ACC112 (cell line): ENCODE measurements at regions not wholly inside any gene's neighbourhood (a gene's known extent, or its start where the extent isn't known, plus 50 kb on each side); places are given as distances from the start of the nearest gene placed in this dataset.

Experiments
- H2AFZ ChIP-seq: fragments of 200-600 bp; sonication (generic); one replicate; pipeline ENCODE4 v1.6.0; 2017; ENCODE audit warnings: antibody characterized with exemption, low read length; ENCODE audit not compliant: unreplicated experiment
- H3K27ac ChIP-seq: fragments of 200-600 bp; sonication (generic); 2 replicates; pipeline ENCODE4 v1.5.1; 2014; ENCODE audit warnings: low read depth, mild to moderate bottlenecking, antibody characterized with exemption, low read length, moderate library complexity
- H3K27me3 ChIP-seq: fragments of 200-600 bp; sonication (generic); 2 replicates; pipeline ENCODE4 v1.6.1; 2014; ENCODE audit warnings: mild to moderate bottlenecking, antibody characterized with exemption, low read length, moderate library complexity, mixed read lengths; ENCODE audit not compliant: insufficient read depth
- H3K36me3 ChIP-seq: fragments of 200-600 bp; sonication (generic); 2 replicates; pipeline ENCODE4 v1.6.1; 2016; ENCODE audit warnings: mild to moderate bottlenecking, antibody characterized with exemption, low read length, moderate library complexity, mixed read lengths; ENCODE audit not compliant: insufficient read depth
- H3K4me1 ChIP-seq: fragments of 200-600 bp; sonication (generic); one replicate; pipeline ENCODE4 v1.6.1; 2016; ENCODE audit warnings: low read length, mixed read lengths; ENCODE audit not compliant: insufficient read depth, unreplicated experiment, control insufficient read depth
- H3K4me3 ChIP-seq: fragments of 200-600 bp; sonication (generic); 2 replicates; pipeline ENCODE4 v1.5.1; 2014; ENCODE audit warnings: mild to moderate bottlenecking, low read depth, low read length
- H3K79me2 ChIP-seq: fragments of 200-600 bp; sonication (generic); one replicate; pipeline ENCODE4 v1.6.0; 2016; ENCODE audit warnings: low read length; ENCODE audit not compliant: control insufficient read depth, unreplicated experiment, insufficient read depth

DNA sequence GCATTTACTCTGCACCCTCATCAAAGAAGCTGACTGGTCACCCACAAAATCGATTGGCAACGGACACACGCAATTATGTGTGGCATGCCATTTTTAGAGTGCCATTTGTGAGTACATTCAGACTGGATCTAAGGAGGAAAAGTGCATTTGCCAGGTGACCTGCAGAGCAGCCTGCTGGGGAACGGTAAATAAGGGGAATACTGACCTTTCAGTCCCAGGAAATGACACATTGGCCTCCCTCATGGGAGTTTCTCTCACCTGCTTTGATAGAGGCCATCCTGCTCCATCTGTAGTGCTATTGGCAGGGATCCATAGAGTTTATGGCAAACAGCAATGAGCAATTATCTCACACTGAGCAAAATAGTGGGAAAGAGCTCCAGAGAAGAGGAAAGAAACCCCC, 127.8 kb downstream of the DDX53 start:
- Histone ChIP-seq H3K27me3 (no peaks in the 10 kb centered on the region), H3K79me2 (no peaks in the 10 kb centered on the region), H3K36me3 (no peaks in the 10 kb centered on the region), H2AFZ (no peak overlapping the region), H3K4me1 (no peaks in the 10 kb centered on the region), H3K27ac (no peak overlapping the region), H3K4me3 (no peak overlapping the region)

DNA sequence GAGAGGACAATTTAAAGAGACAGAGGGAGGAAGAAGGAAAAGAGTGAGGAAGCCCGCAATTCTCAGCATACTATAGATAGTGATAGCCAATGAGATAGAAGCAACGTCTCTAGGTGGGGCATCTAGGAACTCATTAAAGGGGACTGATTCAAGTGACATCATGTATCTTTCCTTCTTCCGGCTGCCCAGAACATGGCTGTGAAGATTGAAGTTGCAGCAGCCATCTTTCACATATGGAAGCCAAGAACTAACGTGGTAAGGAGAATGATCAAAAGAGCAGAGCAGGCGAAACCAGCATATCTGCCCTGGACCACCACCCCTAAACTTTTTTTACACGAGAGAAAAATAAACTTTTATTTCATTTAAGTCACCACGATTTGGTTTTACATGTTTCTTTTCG, 133.8 kb downstream of the DDX53 start:
- H2AFZ ChIP-seq, result no peak overlapping the region
- no peaks in the 10 kb centered on the region for H3K4me1 ChIP-seq
- H3K79me2 ChIP-seq, result no peaks in the 10 kb centered on the region
- H3K27ac ChIP-seq, result no peak overlapping the region
- no peak overlapping the region for H3K4me3 ChIP-seq
- H3K36me3 ChIP-seq, result no peaks in the 10 kb centered on the region
- H3K27me3 ChIP-seq, result no peaks in the 10 kb centered on the region

DNA sequence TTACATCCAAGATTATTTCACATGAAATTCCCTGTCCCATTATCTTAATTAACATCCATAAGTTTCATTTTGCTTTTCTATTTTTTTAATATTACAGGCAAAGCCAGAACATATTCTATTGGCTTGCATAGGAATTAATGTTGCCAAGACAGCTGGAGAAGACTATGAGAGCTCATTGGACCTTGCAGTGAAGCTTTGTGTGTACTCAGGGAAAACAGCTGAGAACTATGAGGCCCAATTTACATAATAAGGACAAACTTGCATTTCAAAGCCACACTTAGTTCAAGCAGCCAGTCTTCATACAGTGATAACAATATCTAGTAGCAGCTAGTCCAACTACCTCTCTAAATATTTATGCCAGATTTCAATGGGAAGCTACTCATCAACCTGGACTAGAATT, 134.4 kb downstream of the DDX53 start:
- H3K36me3 ChIP-seq, result no peaks in the 10 kb centered on the region
- no peak overlapping the region for H2AFZ ChIP-seq
- no peak overlapping the region for H3K27ac ChIP-seq
- no peak overlapping the region for H3K4me3 ChIP-seq
- H3K27me3 ChIP-seq, result no peaks in the 10 kb centered on the region
- H3K79me2 ChIP-seq, result no peaks in the 10 kb centered on the region
- H3K4me1 ChIP-seq, result no peaks in the 10 kb centered on the region

DNA sequence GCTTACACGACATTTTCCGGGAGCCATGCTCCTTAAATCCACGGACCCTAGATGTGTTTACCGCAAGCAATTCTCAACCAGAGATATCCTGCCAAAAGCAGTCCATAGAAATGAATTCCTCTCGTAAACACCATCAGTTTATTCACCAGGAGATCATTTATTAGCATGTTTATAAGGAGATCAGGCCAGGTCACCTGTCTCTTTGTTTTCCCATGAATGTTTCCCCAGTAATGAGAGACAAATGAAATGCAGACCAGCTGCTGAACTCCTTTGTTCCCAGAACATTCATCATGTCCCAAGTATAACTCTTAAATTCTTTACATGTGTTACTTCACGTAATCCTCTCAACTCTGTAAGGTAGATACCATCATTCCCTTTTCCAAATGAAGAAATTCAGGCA, 137.1 kb downstream of the DDX53 start:
- H3K36me3 ChIP-seq, result no peaks in the 10 kb centered on the region
- no peaks in the 10 kb centered on the region for H3K79me2 ChIP-seq
- no peaks in the 10 kb centered on the region for H3K4me1 ChIP-seq
- no peaks in the 10 kb centered on the region for H3K27me3 ChIP-seq
- H3K4me3 ChIP-seq, result no peak overlapping the region
- H3K27ac ChIP-seq, result no peak overlapping the region
- H2AFZ ChIP-seq, result no peak overlapping the region

DNA sequence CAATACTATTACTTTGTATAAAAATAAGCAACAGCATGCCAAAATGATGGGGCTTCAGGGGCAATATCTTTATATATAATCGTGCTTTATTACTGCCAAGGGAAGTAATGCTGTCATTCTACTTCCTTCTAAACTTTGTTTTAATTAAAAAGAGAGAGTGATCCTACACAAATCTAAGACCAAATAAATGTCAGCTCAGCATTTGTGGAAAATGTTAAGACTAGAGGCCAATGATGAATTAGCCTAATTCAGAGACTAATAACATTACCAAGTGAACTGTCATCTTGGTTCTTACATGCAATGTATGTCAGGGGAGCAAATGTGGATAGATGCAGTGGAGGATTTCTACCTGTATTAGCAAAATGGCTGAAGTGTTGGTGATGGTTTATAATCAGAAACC, 166.4 kb upstream of the PTCHD1 start:
- Histone ChIP-seq H3K27me3 (no peaks in the 10 kb centered on the region), H3K4me3 (no peak overlapping the region), H3K27ac (no peak overlapping the region), H3K4me1 (no peaks in the 10 kb centered on the region), H2AFZ (no peak overlapping the region), H3K79me2 (no peaks in the 10 kb centered on the region), H3K36me3 (no peaks in the 10 kb centered on the region)

DNA sequence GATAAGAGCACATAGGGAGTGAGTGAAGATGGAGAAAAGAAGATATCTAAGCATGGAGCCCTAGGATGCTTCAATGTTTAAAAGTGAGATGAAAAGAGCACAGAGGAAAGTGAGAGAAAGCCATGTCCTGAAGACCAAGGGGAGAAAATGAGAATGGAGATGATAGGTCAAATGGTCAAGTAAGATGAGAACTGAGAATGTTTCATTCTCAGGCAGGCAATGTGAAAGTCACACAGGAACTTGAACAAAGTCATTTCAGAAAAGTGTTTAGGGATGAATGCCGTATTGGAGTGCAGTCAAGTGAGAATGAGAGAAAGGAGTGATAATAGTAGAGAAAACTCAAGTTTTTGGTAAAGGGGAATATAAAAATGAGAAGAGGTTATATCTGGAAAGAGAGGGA, 148.7 kb upstream of the PTCHD1 start:
- Histone ChIP-seq H2AFZ (no peak overlapping the region), H3K36me3 (no peaks in the 10 kb centered on the region), H3K4me1 (no peaks in the 10 kb centered on the region), H3K79me2 (no peaks in the 10 kb centered on the region), H3K27ac (no peak overlapping the region), H3K27me3 (no peaks in the 10 kb centered on the region), H3K4me3 (no peak overlapping the region)

DNA sequence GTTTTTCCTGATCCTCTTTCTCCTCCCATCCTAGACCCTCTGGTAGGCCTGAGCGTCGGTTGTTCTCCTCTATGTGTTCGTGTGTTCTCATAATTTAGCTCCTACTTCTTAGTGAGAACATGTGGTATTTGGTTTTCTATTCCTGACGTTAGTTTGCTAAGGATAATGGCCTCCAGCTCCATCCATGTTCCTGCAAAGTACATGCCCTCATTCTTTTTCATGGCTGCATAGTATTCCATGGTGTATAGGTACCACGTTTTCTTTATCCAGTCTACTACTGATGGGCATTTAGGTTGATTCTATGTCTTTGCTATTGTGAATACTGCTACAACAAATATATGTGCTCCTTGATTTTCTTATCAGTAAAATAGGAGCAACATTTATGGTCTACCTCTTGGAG, 146.8 kb upstream of the PTCHD1 start:
- no peak overlapping the region for H3K27ac ChIP-seq
- H2AFZ ChIP-seq, result no peak overlapping the region
- H3K27me3 ChIP-seq, result no peaks in the 10 kb centered on the region
- H3K4me3 ChIP-seq, result no peak overlapping the region
- H3K79me2 ChIP-seq, result no peaks in the 10 kb centered on the region
- H3K36me3 ChIP-seq, result no peaks in the 10 kb centered on the region
- H3K4me1 ChIP-seq, result no peaks in the 10 kb centered on the region

DNA sequence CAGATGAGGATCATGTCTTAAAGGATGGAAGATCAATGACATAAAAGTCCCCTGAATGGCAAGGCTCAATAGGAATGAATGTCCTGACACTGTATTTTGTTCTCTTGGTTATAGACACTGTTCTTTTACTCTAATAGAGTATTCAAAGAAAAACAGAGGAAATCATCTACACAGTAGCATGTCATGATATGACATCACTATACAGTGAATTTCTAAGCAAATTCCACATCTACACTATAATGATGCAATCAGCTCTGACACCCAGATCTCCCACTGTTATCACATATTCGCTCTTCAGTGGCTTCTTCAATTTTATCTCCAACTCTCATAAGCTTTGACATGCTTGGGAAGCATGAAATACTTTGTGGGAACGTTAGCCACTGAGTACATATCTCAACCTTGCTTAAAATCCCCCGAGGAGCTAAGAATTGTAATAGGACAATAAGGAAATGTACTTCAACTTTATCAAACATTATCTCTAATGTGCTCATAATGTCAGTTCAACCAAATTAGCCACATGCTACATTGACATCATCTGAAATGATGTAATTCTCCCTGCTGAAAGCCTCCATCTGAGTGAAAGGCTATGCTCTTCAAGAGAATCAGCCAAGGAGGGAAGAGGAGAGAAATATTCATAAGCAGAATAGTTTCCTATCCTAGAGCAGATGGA, 139.6 kb upstream of the PTCHD1 start:
- H3K27me3 ChIP-seq, result no peaks in the 10 kb centered on the region
- H3K36me3 ChIP-seq, result no peaks in the 10 kb centered on the region
- H3K4me3 ChIP-seq, result no peak overlapping the region

DNA sequence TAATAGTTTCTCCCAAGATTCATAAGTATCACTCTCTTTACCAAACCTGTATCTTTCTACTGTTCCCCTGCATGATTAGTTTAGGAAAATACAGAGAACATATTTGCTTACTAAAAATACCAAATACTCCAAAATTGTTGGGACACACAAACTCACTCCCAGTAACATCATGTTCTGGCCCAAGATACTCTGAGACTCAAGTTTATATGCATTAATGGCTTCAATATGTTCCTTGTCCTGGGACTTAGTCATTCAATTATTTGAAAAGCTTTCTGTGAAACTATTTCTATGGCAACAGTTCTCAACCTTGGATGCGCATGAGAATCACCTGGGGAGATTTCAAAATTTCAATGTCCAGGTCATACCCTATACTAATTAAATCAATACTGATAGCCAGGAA, 138.9 kb upstream of the PTCHD1 start:
- Histone ChIP-seq H3K4me1 (no peaks in the 10 kb centered on the region), H2AFZ (no peak overlapping the region), H3K27ac (no peak overlapping the region), H3K36me3 (no peaks in the 10 kb centered on the region), H3K27me3 (no peaks in the 10 kb centered on the region), H3K4me3 (no peak overlapping the region), H3K79me2 (no peaks in the 10 kb centered on the region)

More for the DNA sequence above, 139.6 kb upstream of the PTCHD1 start:
- Histone ChIP-seq H3K79me2 (no peaks in the 10 kb centered on the region), H2AFZ (no peak overlapping the region), H3K27ac (no peak overlapping the region), H3K4me1 (no peaks in the 10 kb centered on the region)

DNA sequence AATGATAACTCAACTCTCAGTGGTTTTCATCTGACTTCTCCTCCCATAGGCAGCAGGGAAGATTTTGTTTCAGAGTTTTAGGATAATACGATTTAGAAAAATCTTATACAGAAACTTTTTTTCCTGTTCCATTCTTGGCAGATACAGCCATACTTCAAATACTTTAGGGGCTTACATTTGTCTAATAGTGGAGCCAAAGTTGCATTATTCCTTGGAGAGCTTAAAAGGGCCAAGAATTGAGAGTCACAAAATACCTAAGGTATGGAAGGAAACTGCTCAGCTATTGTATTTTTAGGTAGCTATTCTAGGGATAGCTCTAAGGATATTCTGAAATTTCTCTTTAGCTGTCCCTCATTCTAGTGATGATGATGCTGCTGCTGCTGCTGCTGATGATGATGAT, 132.9 kb upstream of the PTCHD1 start:
- Histone ChIP-seq H2AFZ (no peak overlapping the region), H3K4me3 (no peak overlapping the region), H3K36me3 (no peaks in the 10 kb centered on the region), H3K79me2 (no peaks in the 10 kb centered on the region), H3K27ac (no peak overlapping the region), H3K27me3 (no peaks in the 10 kb centered on the region), H3K4me1 (no peaks in the 10 kb centered on the region)

DNA sequence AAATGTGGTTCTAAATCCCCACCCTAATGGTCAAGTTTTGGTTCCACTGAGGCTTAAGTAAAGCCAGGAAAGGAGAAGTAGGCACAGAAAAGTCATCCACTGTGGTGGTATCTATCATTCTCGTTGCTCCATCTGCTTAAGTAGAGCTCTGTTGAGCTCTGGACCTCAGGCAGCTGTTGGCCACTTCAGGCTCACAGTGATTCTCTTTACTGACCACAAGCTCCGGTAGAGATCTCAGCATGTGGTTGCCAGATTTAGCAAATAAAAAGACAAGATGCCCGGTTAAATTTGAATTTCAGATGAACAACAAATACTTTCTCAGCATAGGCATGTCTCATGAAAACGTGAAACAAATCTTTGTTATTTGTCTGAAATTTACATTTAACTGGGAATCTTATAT, 132.3 kb upstream of the PTCHD1 start:
- H3K4me1 ChIP-seq, result no peaks in the 10 kb centered on the region
- no peak overlapping the region for H3K27ac ChIP-seq
- no peaks in the 10 kb centered on the region for H3K79me2 ChIP-seq
- no peaks in the 10 kb centered on the region for H3K36me3 ChIP-seq
- no peaks in the 10 kb centered on the region for H3K27me3 ChIP-seq
- H2AFZ ChIP-seq, result no peak overlapping the region
- H3K4me3 ChIP-seq, result no peak overlapping the region
